ENCODE measurements at regions not wholly inside any gene's neighbourhood (a gene's known extent, or its start where the extent isn't known, plus 50 kb on each side); places are given as distances from the start of the nearest gene placed in this dataset.

DNA sequence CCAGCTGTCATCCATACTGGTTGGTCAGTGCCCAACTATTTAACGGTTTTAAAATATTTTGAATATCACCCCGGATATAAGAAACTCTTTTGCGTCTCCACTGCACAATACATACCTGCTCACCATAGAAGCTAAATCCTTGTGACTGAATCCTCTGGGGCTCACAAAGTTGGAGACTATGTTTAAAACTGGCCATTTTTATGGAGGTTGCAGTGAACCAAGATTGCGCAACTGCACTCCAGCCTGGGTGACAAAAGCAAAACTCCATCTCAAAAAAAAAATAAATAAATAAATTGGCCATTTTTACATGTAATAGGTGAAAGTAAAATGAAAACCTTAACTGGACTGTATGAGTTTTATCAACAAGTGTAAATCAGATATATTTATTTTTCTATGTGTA, 55.6 kb upstream of the TMEM17 start:
- no peak for DNase-seq

DNA sequence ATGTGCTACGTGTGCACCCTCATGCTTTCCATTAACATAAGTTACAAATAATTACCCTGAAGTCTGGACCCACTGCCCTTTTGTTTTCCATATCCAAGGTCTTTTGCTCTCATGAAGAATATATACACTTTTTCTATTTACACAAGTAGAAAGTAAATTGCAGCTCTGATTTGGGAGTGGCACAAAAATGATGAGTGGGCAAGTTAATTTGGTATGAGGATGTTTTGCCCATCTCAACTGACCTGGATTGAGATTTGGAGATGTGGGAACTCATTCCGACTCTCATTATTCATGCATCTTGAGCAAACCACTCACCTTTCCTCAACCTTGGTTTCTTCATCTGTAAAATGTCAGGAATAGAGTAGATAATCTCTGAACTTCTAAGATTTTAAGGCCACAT, 53.6 kb upstream of the TMEM17 start:
- no peak for DNase-seq

DNA sequence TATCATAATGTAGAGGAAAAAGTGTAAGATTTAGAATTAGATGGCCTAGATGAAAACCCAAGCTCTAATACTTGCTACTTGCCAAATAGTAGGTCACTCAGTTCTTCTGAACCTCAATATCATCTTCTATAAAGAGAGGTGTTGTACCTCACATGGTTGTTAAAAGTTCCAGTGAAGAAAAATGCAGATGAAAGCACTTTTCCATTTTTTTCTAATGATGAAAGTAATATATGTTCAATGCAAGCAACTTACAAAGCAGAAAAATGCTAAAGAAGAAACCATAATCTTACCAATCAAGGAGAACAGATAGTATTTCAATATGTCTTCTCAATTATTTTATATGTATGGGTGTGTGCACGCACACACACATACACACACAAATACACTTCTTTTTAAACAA, 52.7 kb upstream of the TMEM17 start:
- no peak for DNase-seq

DNA sequence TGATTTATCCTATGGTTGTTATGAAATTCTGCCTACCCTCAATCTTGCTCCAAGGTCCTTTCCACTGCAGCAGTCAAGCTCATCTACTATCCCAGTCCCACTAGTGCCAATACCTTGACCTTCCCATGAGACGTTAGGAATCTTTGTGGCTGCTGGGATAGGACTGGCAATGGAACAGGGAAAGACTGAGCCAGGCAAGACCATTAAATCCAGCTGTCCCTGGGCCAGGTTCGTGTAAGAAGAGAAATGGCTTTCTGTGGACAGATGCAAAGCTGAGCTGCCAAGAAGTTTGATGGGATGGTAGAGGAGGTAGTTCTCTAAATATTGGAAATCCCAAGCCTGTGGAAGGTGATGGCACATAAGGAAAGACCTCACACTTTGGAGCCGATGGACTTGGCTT, 50.1 kb upstream of the TMEM17 start:
- DNase-seq = no peak
